HG03457 (cell line): ENCODE measurements at regions not wholly inside any gene's neighbourhood (a gene's known extent, or its start where the extent isn't known, plus 50 kb on each side); places are given as distances from the start of the nearest gene placed in this dataset.

Experiments used
- ATAC-seq: cut with Tn5 transposase; IDR thresholded peaks from one replicate; pipeline ENCODE4 v1.9.1; 2021; ENCODE audit warnings: moderate number of reproducible peaks; ENCODE audit not compliant: unreplicated experiment

GRCh38 chr7:131235489-131236317 is 92.0 kb upstream of the MKLN1 start:
- ATAC-seq, result no peak

GRCh38 chr7:131236318-131236672 is 91.4 kb upstream of the MKLN1 start:
- no peak for ATAC-seq

- no peak for ATAC-seq
Observed at GRCh38 chr7:131238347-131238931, 89.2 kb upstream of the MKLN1 start.

- ATAC-seq, result no peak
Observed at GRCh38 chr7:131241386-131241785, 86.3 kb upstream of the MKLN1 start.

GRCh38 chr7:131242123-131242650 is 85.5 kb upstream of the MKLN1 start:
- ATAC-seq, result no peak

GRCh38 chr7:131244259-131244852 is 83.3 kb upstream of the MKLN1 start:
- ATAC-seq, result no peak

GRCh38 chr7:131249003-131249402 is 78.7 kb upstream of the MKLN1 start:
- ATAC-seq, result no peak

GRCh38 chr7:131249483-131249882 is 78.2 kb upstream of the MKLN1 start:
- ATAC-seq, result no peak

GRCh38 chr7:131250331-131250730 is 77.3 kb upstream of the MKLN1 start:
- ATAC-seq, result no peak

- ATAC-seq, result no peak
Observed at GRCh38 chr7:131251371-131251770, 76.3 kb upstream of the MKLN1 start.

- ATAC-seq, result no peak
Observed at GRCh38 chr7:131252976-131253375, 74.7 kb upstream of the MKLN1 start.

GRCh38 chr7:131254211-131254610 is 73.5 kb upstream of the MKLN1 start:
- no peak for ATAC-seq

- ATAC-seq, result no peak
Observed at GRCh38 chr7:131255242-131255641, 72.4 kb upstream of the MKLN1 start.

- no peak for ATAC-seq
Observed at GRCh38 chr7:131261476-131261994, 66.1 kb upstream of the MKLN1 start.

GRCh38 chr7:131265227-131265626 is 62.4 kb upstream of the MKLN1 start:
- ATAC-seq, result no peak

GRCh38 chr7:131267631-131268030 is 60.0 kb upstream of the MKLN1 start:
- no peak for ATAC-seq

GRCh38 chr7:131268906-131269305 is 58.8 kb upstream of the MKLN1 start:
- ATAC-seq, result no peak

GRCh38 chr7:131272086-131272485 is 55.6 kb upstream of the MKLN1 start:
- ATAC-seq, result no peak

- no peak for ATAC-seq
Observed at GRCh38 chr7:131274986-131275385, 52.7 kb upstream of the MKLN1 start.

GRCh38 chr7:131276190-131276589 is 51.5 kb upstream of the MKLN1 start:
- ATAC-seq, result no peak

- ATAC-seq, result no peak
Observed at GRCh38 chr7:131276748-131277147, 50.9 kb upstream of the MKLN1 start.
